AG04450 (cell line): ENCODE measurements at regions not wholly inside any gene's neighbourhood (a gene's known extent, or its start where the extent isn't known, plus 50 kb on each side); places are given as distances from the start of the nearest gene placed in this dataset.
"Not testable (repeated sequence)": the region's sequence is repeated elsewhere in the genome, so short reads cannot be mapped to it uniquely, and the experiment has no call there.

Source experiments
- CTCF ChIA-PET: fragments of 300-600, 350-600 bp; formaldehyde crosslinking; extraction: SDS; loops from one replicate; lab custom pipeline; 2022; ENCODE audit warnings: antibody characterized with exemption, inconsistent platforms; lab: Charles Lee
- POLR2A ChIA-PET: fragments of 350-600 bp; formaldehyde crosslinking; extraction: SDS; loops from one replicate; lab custom pipeline; 2021; ENCODE audit warnings: antibody characterized with exemption, inconsistent platforms; lab: Yijun Ruan, JAX
- DNase-seq: peaks from one replicate; pipeline ENCODE4 v3.0.0-alpha.2; 2011; ENCODE audit warnings: low read depth, low spot score
- H3K27ac ChIP-seq: one replicate; pipeline ENCODE4 v1.5.1; 2012; ENCODE audit warnings: low read depth, low read length, control low read depth
- H3K27me3 ChIP-seq: one replicate; pipeline ENCODE4 v1.6.0; 2012; ENCODE audit warnings: low read length; ENCODE audit not compliant: control insufficient read depth, insufficient read depth
- H3K4me3 ChIP-seq: 2 replicates; pipeline ENCODE4 v1.5.1; 2011; ENCODE audit warnings: mild to moderate bottlenecking, low read depth, low read length, control low read depth
- H3K9me3 ChIP-seq: 2 replicates; pipeline ENCODE4 v1.5.1; 2012; ENCODE audit warnings: low read length; ENCODE audit not compliant: control insufficient read depth, insufficient read depth
- TF ChIP-seq, protein P1 (sequence below): IDR thresholded peaks from 2 replicates; pipeline ENCODE4 v1.5.1; 2011; ENCODE audit warnings: low read depth, low read length, control low read depth, inconsistent platforms

DNA sequence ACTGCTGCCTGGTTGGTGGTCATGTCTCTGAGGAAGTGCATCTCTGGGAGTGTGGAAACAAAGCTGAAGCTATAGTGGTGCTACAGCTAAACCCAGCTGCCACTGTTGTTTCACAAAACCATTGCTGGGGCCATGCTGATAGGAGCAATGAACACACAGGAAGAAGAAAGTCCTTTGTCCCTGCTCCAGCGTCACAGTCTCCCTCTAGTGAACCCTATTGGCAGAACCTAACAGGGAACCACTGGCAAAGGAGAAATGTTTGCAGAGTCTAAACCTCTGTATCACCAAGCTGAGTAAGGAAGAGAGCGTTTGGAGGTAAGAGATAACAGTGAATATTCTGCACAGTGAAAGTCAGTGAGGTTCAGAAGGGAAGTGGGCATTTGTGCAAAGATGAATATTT, 244.0 kb downstream of the YTHDC2 start:
- DNase-seq = no peak
- Histone ChIP-seq H3K27me3 (no peaks in the 10 kb centered on the region), H3K9me3 (peaks cover 3% of the 10 kb centered on the region; the same call in 1 of the 2 replicates), H3K27ac (no peak overlapping the region), H3K4me3 (no peak overlapping the region)
- POLR2A ChIA-PET = no interaction called here
- CTCF ChIA-PET = no interaction called here
- TF ChIP-seq, protein P1, sequence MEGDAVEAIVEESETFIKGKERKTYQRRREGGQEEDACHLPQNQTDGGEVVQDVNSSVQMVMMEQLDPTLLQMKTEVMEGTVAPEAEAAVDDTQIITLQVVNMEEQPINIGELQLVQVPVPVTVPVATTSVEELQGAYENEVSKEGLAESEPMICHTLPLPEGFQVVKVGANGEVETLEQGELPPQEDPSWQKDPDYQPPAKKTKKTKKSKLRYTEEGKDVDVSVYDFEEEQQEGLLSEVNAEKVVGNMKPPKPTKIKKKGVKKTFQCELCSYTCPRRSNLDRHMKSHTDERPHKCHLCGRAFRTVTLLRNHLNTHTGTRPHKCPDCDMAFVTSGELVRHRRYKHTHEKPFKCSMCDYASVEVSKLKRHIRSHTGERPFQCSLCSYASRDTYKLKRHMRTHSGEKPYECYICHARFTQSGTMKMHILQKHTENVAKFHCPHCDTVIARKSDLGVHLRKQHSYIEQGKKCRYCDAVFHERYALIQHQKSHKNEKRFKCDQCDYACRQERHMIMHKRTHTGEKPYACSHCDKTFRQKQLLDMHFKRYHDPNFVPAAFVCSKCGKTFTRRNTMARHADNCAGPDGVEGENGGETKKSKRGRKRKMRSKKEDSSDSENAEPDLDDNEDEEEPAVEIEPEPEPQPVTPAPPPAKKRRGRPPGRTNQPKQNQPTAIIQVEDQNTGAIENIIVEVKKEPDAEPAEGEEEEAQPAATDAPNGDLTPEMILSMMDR = no peak

DNA sequence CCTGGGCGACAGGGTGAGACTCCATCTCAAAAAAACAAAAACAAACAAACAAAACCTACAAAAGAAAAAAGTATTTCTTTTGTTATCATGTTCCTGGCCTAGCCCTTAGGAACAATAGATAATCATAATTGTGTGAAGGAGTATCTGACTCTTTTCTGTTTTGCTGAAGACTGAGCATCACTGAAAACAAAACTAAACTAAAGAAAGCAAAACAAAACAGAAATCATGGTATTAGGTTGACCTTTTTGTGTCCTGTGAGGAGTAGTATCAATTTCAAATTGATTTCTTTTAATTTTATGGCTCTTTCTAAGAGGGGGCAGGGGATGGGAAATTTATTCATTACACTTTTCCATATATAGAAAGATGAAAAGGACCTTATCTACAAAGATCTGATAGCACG, 246.0 kb downstream of the YTHDC2 start:
- H3K9me3 ChIP-seq = no peaks in the 10 kb centered on the region
- no peak for DNase-seq
- TF ChIP-seq, protein P1 = no peak
- CTCF ChIA-PET = no interaction called here
- no peaks in the 10 kb centered on the region for H3K27me3 ChIP-seq
- POLR2A ChIA-PET = no interaction called here
- no peak overlapping the region for H3K4me3 ChIP-seq
- H3K27ac ChIP-seq = no peak overlapping the region

DNA sequence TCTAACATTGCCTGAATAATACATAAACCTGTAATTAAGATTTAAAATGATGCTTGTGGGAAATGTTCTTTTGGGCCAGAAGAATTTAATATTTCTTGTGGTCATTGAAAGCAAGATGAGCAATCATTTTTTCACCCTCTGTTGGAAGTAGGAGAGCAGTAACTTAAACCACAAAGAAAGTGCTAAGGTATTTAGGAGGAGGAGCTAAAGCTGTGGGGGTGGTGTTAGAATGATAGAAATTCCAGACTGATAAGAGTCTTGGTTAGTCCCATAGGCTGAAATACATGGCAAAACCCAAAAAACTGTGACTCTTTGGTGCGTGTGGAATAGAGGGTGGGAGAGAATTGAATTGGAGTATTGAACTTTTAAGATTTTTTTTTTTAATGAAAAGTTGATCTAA, 247.0 kb downstream of the YTHDC2 start:
- TF ChIP-seq, protein P1 = no peak
- Histone ChIP-seq H3K9me3 (no peaks in the 10 kb centered on the region), H3K27me3 (no peaks in the 10 kb centered on the region), H3K4me3 (no peak overlapping the region), H3K27ac (no peak overlapping the region)
- ChIA-PET CTCF (no interaction called here), POLR2A (no interaction called here)
- no peak for DNase-seq

DNA sequence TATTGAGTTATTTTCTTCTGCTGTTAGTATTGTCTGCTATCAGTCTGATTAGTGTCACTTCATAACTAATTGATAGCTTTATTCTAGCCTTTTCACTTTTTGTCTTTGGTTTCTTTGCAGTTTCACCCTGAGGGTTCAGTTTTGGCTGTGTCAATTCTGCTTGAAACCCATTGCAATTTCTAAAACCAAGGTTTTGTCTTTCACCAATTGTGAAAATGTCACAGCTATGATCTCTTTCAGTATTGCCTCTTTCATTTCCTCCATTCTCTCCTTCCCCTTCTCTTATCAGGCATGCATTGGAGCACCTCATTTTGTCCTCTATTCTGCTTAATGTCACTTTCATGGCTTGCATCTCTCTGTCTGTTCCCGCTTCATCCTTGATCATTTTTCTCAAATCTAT, 248.1 kb downstream of the YTHDC2 start:
- Histone ChIP-seq H3K27me3 (no peaks in the 10 kb centered on the region), H3K9me3 (no peaks in the 10 kb centered on the region), H3K4me3 (no peak overlapping the region), H3K27ac (no peak overlapping the region)
- TF ChIP-seq, protein P1 = no peak
- no peak for DNase-seq
- ChIA-PET POLR2A (no interaction called here), CTCF (no interaction called here)

DNA sequence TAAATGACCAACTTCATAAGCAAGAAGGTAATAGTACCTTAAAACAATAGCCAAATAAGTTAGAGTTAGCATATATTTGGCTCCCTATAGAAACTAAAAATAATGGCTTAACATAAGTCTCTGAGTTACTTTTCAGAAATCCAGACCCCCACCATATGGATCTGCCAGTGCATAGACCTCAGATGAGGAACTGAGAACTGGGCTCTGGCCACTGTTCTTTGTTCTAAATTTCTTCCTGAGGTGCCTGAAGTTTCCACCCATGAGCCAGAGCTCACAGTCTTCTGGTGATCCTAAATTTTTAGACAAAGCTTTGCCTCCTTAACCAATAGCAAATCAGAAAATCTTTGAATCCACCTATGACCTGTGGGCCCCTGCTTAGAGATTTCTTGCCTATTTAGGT, 250.9 kb downstream of the YTHDC2 start:
- Histone ChIP-seq H3K27me3 (no peaks in the 10 kb centered on the region), H3K27ac (no peak overlapping the region), H3K9me3 (peaks cover 5% of the 10 kb centered on the region; the same call in 1 of the 2 replicates), H3K4me3 (no peak overlapping the region)
- TF ChIP-seq, protein P1 = no peak
- ChIA-PET CTCF (no interaction called here), POLR2A (no interaction called here)
- no peak for DNase-seq

DNA sequence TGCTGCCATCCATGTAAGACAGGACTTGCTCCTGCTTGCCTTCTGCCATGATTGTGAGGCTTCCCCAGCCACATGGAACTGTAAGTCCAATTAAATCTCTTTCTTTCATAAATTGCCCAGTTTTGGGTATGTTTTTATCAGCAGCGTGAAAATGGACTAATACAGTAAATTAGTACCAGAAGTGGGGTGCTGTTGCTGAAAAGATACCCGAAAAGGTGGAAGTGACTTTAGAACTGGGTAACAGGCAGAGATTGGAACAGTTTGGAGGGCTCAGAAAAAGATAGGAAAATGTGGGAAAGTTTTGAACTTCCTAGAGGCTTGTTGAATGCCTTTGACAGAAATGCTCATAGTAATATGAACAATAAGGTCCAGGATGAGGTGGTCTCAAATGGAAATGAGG, 253.3 kb downstream of the YTHDC2 start:
- H3K27me3 ChIP-seq, H3K4me3 ChIP-seq, H3K27ac ChIP-seq, H3K9me3 ChIP-seq, CTCF ChIA-PET, POLR2A ChIA-PET, DNase-seq: not testable (repeated sequence)
